ENCODE measurements at regions not wholly inside any gene's neighbourhood (a gene's known extent, or its start where the extent isn't known, plus 50 kb on each side); places are given as distances from the start of the nearest gene placed in this dataset.

- peak; percentile 92 for DNase-seq (ENCODE audit: low read depth, low spot score)
- in situ Hi-C loops (cut with HindIII; ENCODE audit: low pct_unique_long_range_greater_than_20kb, low sequenced_read_pairs) = no loop called here
Observed at GRCh38 chr22:34113381-34113780, 193.1 kb upstream of the LARGE1 start.

GRCh38 chr22:34114406-34114805, 194.1 kb upstream of the LARGE1 start:
- in situ Hi-C loops (cut with HindIII; ENCODE audit: low pct_unique_long_range_greater_than_20kb, low sequenced_read_pairs) = no loop called here
- no peak for DNase-seq (ENCODE audit: low read depth, low spot score)

GRCh38 chr22:34115722-34116121, 195.4 kb upstream of the LARGE1 start:
- no peak for DNase-seq (ENCODE audit: low read depth, low spot score)
- in situ Hi-C loops (cut with HindIII; ENCODE audit: low pct_unique_long_range_greater_than_20kb, low sequenced_read_pairs) = no loop called here

- DNase-seq (ENCODE audit: low read depth, low spot score) = no peak
- in situ Hi-C loops (cut with HindIII; ENCODE audit: low pct_unique_long_range_greater_than_20kb, low sequenced_read_pairs) = no loop called here
Observed at GRCh38 chr22:34116126-34116525, 195.8 kb upstream of the LARGE1 start.

GRCh38 chr22:34122042-34122441, 201.8 kb upstream of the LARGE1 start:
- in situ Hi-C loops (cut with HindIII; ENCODE audit: low pct_unique_long_range_greater_than_20kb, low sequenced_read_pairs) = no loop called here
- no peak for DNase-seq (ENCODE audit: low read depth, low spot score)

GRCh38 chr22:34129691-34130486, 209.6 kb upstream of the LARGE1 start:
- in situ Hi-C loops (cut with HindIII; ENCODE audit: low pct_unique_long_range_greater_than_20kb, low sequenced_read_pairs) = no loop called here
- no peak for DNase-seq (ENCODE audit: low read depth, low spot score)

GRCh38 chr22:34135749-34136148, 215.5 kb upstream of the LARGE1 start:
- no peak for DNase-seq (ENCODE audit: low read depth, low spot score)
- in situ Hi-C loops (cut with HindIII; ENCODE audit: low pct_unique_long_range_greater_than_20kb, low sequenced_read_pairs) = no loop called here

GRCh38 chr22:34150023-34150422, 229.7 kb upstream of the LARGE1 start:
- DNase-seq (ENCODE audit: low read depth, low spot score) = no peak
- in situ Hi-C loops (cut with HindIII; ENCODE audit: low pct_unique_long_range_greater_than_20kb, low sequenced_read_pairs) = no loop called here

- in situ Hi-C loops (cut with HindIII; ENCODE audit: low pct_unique_long_range_greater_than_20kb, low sequenced_read_pairs) = no loop called here
- no peak for DNase-seq (ENCODE audit: low read depth, low spot score)
Observed at GRCh38 chr22:34159491-34159890, 239.2 kb upstream of the LARGE1 start.

GRCh38 chr22:34160141-34160783, 240.0 kb upstream of the LARGE1 start:
- no peak for DNase-seq (ENCODE audit: low read depth, low spot score)
- in situ Hi-C loops (cut with HindIII; ENCODE audit: low pct_unique_long_range_greater_than_20kb, low sequenced_read_pairs) = no loop called here

- in situ Hi-C loops (cut with HindIII; ENCODE audit: low pct_unique_long_range_greater_than_20kb, low sequenced_read_pairs) = no loop called here
- DNase-seq (ENCODE audit: low read depth, low spot score) = no peak
Observed at GRCh38 chr22:34161431-34162123, 241.3 kb upstream of the LARGE1 start.

GRCh38 chr22:34198976-34199375, 278.7 kb upstream of the LARGE1 start:
- in situ Hi-C loops (cut with HindIII; ENCODE audit: low pct_unique_long_range_greater_than_20kb, low sequenced_read_pairs) = no loop called here
- DNase-seq (ENCODE audit: low read depth, low spot score) = no peak

GRCh38 chr22:34210301-34210700, 290.0 kb upstream of the LARGE1 start:
- DNase-seq (ENCODE audit: low read depth, low spot score) = no peak
- in situ Hi-C loops (cut with HindIII; ENCODE audit: low pct_unique_long_range_greater_than_20kb, low sequenced_read_pairs) = no loop called here

- no peak for DNase-seq (ENCODE audit: low read depth, low spot score)
- in situ Hi-C loops (cut with HindIII; ENCODE audit: low pct_unique_long_range_greater_than_20kb, low sequenced_read_pairs) = no loop called here
Observed at GRCh38 chr22:34214372-34214771, 294.1 kb upstream of the LARGE1 start.

GRCh38 chr22:34225278-34225677, 305.0 kb upstream of the LARGE1 start:
- in situ Hi-C loops (cut with HindIII; ENCODE audit: low pct_unique_long_range_greater_than_20kb, low sequenced_read_pairs) = no loop called here
- no peak for DNase-seq (ENCODE audit: low read depth, low spot score)

- no peak for DNase-seq (ENCODE audit: low read depth, low spot score)
- in situ Hi-C loops (cut with HindIII; ENCODE audit: low pct_unique_long_range_greater_than_20kb, low sequenced_read_pairs) = no loop called here
Observed at GRCh38 chr22:34236527-34236926, 316.3 kb upstream of the LARGE1 start.

GRCh38 chr22:34239421-34239820, 319.1 kb upstream of the LARGE1 start:
- no peak for DNase-seq (ENCODE audit: low read depth, low spot score)
- in situ Hi-C loops (cut with HindIII; ENCODE audit: low pct_unique_long_range_greater_than_20kb, low sequenced_read_pairs) = no loop called here

- in situ Hi-C loops (cut with HindIII; ENCODE audit: low pct_unique_long_range_greater_than_20kb, low sequenced_read_pairs) = no loop called here
- DNase-seq (ENCODE audit: low read depth, low spot score) = peak; percentile 44
Observed at GRCh38 chr22:34243023-34243422, 322.7 kb upstream of the LARGE1 start.

- DNase-seq (ENCODE audit: low read depth, low spot score) = no peak
- in situ Hi-C loops (cut with HindIII; ENCODE audit: low pct_unique_long_range_greater_than_20kb, low sequenced_read_pairs) = no loop called here
Observed at GRCh38 chr22:34255042-34255441, 334.8 kb upstream of the LARGE1 start.
